ENCODE measurements at regions not wholly inside any gene's neighbourhood (a gene's known extent, or its start where the extent isn't known, plus 50 kb on each side); places are given as distances from the start of the nearest gene placed in this dataset.
A peak's percentile ranks its signal among the peaks of the same experiment; 100 is the strongest.

DNA sequence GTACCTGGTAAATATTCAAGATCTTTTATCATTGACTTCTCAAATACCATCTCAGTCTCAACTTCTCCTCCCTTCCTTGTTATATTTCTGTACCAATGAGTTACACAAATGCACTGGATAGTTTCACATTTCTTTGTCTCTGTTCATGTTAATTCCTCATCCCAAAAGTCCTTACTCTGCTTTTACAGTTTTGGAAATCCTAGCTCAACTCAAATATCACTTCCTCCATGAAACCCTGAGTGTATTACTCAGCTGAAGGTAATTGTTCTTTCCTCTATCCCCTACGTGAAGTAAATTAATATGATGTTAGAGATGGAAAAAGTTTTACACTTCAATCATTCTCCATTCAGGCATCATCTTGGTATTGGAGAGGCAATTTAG lies 241.5 kb downstream of the TLE4 start:
- H3K27ac Mint-ChIP-seq: peak overlapping the region; percentile 20 to 91 (median 87)
- Histone ChIP-seq H3K27me3 (ENCODE audit: control insufficient read depth, insufficient read depth, low read length) (no peaks in the 10 kb centered on the region), H3K9me3 (ENCODE audit: control insufficient read depth in 2 of 2, low read length in 2 of 2) (no peaks in the 10 kb centered on the region), H3K4me3 (ENCODE audit: low read depth, low read length) (peak overlapping the region; percentile 79), H3K36me3 (ENCODE audit: control insufficient read depth, insufficient read depth, low read length) (no peaks in the 10 kb centered on the region), H3K27ac (ENCODE audit: insufficient read depth, low read length, poor library complexity, severe bottlenecking) (no peak overlapping the region), H3K4me1 (ENCODE audit: control insufficient read depth, insufficient read depth, low read length, poor library complexity, severe bottlenecking) (peaks cover 19% of the 10 kb centered on the region)
- DNase-seq (no peak), ATAC-seq (ENCODE audit: low read depth in 2 of 2) (no peak)
- no peaks in the 10 kb centered on the region for H3K36me3 Mint-ChIP-seq
- H3K27me3 Mint-ChIP-seq: no peaks in the 10 kb centered on the region
- no peaks in the 10 kb centered on the region for H3K9me3 Mint-ChIP-seq
- peak overlapping the region; percentile 18 to 88 (median 70) for H3K4me3 Mint-ChIP-seq
- peaks cover 9 to 51% (median 37%) of the 10 kb centered on the region in 4 donors for H3K4me1 Mint-ChIP-seq

DNA sequence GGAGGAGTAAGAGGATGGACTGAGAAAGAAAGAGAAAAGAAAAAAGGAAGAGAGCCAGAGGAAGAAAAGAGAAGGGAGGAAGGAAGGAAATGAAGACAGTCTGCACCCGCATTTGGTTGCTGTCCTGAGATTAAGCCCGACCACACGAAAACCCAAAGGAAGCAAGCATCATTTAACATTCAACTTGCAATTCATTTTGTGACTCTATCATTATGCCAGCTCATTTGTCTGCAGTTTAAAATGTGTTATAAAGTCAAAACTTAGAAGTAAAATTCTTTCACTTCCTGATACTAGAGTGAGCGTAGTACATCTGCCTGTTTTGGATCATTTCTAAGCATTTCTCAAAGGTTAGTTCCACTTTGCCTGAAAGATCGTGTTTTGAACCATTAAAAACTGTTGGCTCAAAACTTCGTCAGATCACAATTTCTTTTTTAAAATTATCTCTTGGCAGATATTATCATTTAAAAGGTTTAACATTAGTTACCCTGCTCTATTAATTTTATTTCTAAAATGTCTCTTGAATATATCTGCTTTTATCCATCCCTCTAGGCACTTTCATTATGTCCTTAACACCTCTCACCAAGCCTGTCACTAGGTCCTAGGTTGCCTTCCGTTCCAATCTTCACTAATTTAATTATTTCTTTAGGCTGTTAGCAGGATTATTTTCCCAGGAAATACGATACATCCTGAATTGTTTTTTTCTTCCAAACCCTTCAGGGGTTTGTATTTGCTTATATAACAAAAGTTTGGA lies 240.9 kb downstream of the TLE4 start:
- no peaks in the 10 kb centered on the region for H3K9me3 ChIP-seq (ENCODE audit: control insufficient read depth in 2 of 2, low read length in 2 of 2)
- ATAC-seq (ENCODE audit: low read depth in 2 of 2) (peak; percentile 8 to 43), DNase-seq (peak in 1 of 3 donors; percentile 53)
- H3K36me3 ChIP-seq (ENCODE audit: control insufficient read depth, insufficient read depth, low read length): no peaks in the 10 kb centered on the region
- Mint-ChIP-seq H3K4me1 (peaks cover 9 to 46% (median 34%) of the 10 kb centered on the region in 4 donors), H3K4me3 (peak overlapping the region; percentile 18 to 90 (median 85)), H3K27ac (peak overlapping the region; percentile 3 to 91 (median 87)), H3K27me3 (no peaks in the 10 kb centered on the region), H3K9me3 (no peaks in the 10 kb centered on the region), H3K36me3 (no peaks in the 10 kb centered on the region)
- no peak overlapping the region for H3K27ac ChIP-seq (ENCODE audit: insufficient read depth, low read length, poor library complexity, severe bottlenecking)
- peak overlapping the region; percentile 79 for H3K4me3 ChIP-seq (ENCODE audit: low read depth, low read length)
- H3K27me3 ChIP-seq (ENCODE audit: control insufficient read depth, insufficient read depth, low read length): no peaks in the 10 kb centered on the region
- H3K4me1 ChIP-seq (ENCODE audit: control insufficient read depth, insufficient read depth, low read length, poor library complexity, severe bottlenecking): peaks cover 14% of the 10 kb centered on the region

DNA sequence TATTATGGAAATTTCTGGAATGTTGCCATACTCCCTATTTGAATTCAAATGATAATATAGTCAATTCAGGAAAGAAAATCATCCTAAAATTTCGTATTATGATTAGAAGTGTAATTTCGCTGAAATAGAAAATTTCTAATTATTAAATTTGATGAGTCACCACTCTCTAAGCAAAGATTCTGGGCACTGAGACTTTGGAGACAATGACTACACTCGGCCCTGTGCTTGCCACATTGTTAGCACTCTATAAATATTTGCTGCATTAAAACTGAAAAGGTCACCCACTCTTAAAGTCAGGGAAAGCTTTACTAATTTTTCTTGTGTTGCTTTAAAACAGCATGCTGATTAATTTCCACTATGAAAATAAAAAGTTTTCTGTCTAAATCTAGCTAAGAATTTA lies 240.3 kb downstream of the TLE4 start:
- H3K4me1 ChIP-seq (ENCODE audit: control insufficient read depth, insufficient read depth, low read length, poor library complexity, severe bottlenecking): peaks cover 9% of the 10 kb centered on the region
- no peak overlapping the region for H3K27ac ChIP-seq (ENCODE audit: insufficient read depth, low read length, poor library complexity, severe bottlenecking)
- H3K27me3 ChIP-seq (ENCODE audit: control insufficient read depth, insufficient read depth, low read length): no peaks in the 10 kb centered on the region
- H3K9me3 ChIP-seq (ENCODE audit: control insufficient read depth in 2 of 2, low read length in 2 of 2): no peaks in the 10 kb centered on the region
- peak overlapping the region; percentile 79 for H3K4me3 ChIP-seq (ENCODE audit: low read depth, low read length)
- H3K36me3 ChIP-seq (ENCODE audit: control insufficient read depth, insufficient read depth, low read length): no peaks in the 10 kb centered on the region
- DNase-seq (no peak), ATAC-seq (ENCODE audit: low read depth in 2 of 2) (no peak)
- Mint-ChIP-seq H3K4me3 (peak overlapping the region; percentile 18 to 90 (median 85)), H3K9me3 (no peaks in the 10 kb centered on the region), H3K4me1 (peaks cover 9 to 40% (median 30%) of the 10 kb centered on the region in 4 donors), H3K27ac (peak overlapping the region in 2 of 3 donors; percentile 87 to 91), H3K36me3 (no peaks in the 10 kb centered on the region), H3K27me3 (no peaks in the 10 kb centered on the region)

DNA sequence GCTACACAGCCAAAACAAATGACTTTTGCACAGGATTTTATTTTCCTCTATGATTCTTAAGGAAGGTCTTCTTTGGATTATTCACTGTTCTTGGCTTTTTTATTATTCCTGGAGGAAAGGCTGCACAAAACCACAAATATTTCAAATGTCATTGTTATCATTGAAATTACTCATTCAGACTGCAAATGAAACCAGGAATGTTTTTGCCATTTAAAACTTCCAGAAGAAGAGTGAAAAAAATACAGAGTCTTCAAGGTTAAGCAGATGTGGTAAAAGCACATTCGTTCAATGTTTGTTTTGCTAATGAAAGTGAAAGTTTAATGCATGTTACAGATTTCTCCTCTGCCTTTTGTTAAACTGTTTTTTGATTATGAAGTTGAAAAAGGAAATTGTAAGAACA lies 238.2 kb downstream of the TLE4 start:
- no peak overlapping the region for H3K27ac Mint-ChIP-seq
- no peaks in the 10 kb centered on the region for H3K9me3 ChIP-seq (ENCODE audit: control insufficient read depth in 2 of 2, low read length in 2 of 2)
- H3K27ac ChIP-seq (ENCODE audit: insufficient read depth, low read length, poor library complexity, severe bottlenecking): no peak overlapping the region
- H3K4me1 ChIP-seq (ENCODE audit: control insufficient read depth, insufficient read depth, low read length, poor library complexity, severe bottlenecking): peaks cover 9% of the 10 kb centered on the region
- peaks cover 9 to 35% (median 25%) of the 10 kb centered on the region in 4 donors for H3K4me1 Mint-ChIP-seq
- H3K36me3 Mint-ChIP-seq: no peaks in the 10 kb centered on the region
- H3K4me3 ChIP-seq (ENCODE audit: low read depth, low read length): no peak overlapping the region
- H3K27me3 ChIP-seq (ENCODE audit: control insufficient read depth, insufficient read depth, low read length): no peaks in the 10 kb centered on the region
- H3K9me3 Mint-ChIP-seq: no peaks in the 10 kb centered on the region
- H3K4me3 Mint-ChIP-seq: no peak overlapping the region
- DNase-seq: peak in 1 of 3 donors; percentile 30
- no peaks in the 10 kb centered on the region for H3K36me3 ChIP-seq (ENCODE audit: control insufficient read depth, insufficient read depth, low read length)
- no peaks in the 10 kb centered on the region for H3K27me3 Mint-ChIP-seq
- ATAC-seq (ENCODE audit: low read depth in 2 of 2): no peak

DNA sequence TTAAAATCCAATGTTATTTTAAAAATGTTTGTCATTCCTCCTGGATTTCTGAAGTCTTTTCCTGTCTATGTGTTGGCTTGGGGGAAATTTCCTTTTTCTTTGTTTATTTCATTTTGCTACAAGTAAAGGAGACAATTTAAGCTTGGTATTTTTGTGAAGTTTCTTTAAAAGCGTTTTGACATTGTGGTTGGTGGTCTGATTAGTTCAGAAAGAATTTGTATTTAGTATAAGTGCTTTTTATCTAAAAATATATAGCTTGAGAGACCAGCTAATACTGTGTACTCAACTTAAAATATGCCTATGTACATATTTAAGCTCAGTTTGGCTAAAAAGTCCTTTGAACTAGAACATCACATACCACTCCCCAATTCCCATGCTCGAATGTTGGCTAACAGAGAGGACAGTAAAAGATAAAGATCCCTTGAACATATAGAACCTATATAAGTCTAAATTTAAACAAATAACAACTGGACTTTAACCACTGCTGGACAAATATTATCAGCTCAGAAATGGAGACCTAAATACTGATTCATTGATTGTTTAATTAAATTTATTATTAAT lies 237.6 kb downstream of the TLE4 start:
- H3K4me1 Mint-ChIP-seq: peaks cover 9 to 35% (median 25%) of the 10 kb centered on the region in 4 donors
- H3K36me3 Mint-ChIP-seq: no peaks in the 10 kb centered on the region
- no peaks in the 10 kb centered on the region for H3K27me3 Mint-ChIP-seq
- no peaks in the 10 kb centered on the region for H3K9me3 ChIP-seq (ENCODE audit: control insufficient read depth in 2 of 2, low read length in 2 of 2)
- no peaks in the 10 kb centered on the region for H3K9me3 Mint-ChIP-seq
- no peak for DNase-seq
- H3K36me3 ChIP-seq (ENCODE audit: control insufficient read depth, insufficient read depth, low read length): no peaks in the 10 kb centered on the region
- ATAC-seq (ENCODE audit: low read depth in 2 of 2): no peak
- H3K4me3 ChIP-seq (ENCODE audit: low read depth, low read length): no peak overlapping the region
- no peak overlapping the region for H3K27ac Mint-ChIP-seq
- H3K4me1 ChIP-seq (ENCODE audit: control insufficient read depth, insufficient read depth, low read length, poor library complexity, severe bottlenecking): peaks cover 9% of the 10 kb centered on the region
- H3K27ac ChIP-seq (ENCODE audit: insufficient read depth, low read length, poor library complexity, severe bottlenecking): no peak overlapping the region
- H3K27me3 ChIP-seq (ENCODE audit: control insufficient read depth, insufficient read depth, low read length): no peaks in the 10 kb centered on the region
- no peak overlapping the region for H3K4me3 Mint-ChIP-seq

DNA sequence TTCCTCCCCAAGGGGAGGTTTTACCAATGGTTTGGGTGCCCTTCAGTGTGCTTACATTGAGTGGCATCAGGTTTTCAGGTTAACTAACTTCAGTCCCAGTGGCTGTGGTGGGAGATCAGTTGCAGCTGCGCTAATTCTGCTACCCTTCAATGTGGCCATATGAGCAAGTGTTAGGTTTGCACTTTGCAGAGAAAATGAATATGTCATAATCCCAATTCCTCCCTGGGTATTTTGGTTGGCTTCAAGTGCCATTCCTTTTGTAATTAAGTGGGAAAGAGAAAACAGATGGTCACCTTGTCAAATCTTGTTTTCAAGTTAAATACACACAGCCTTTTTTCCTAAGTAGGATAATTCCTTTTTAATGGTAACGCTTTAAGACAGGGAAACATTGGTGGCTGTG lies 236.2 kb downstream of the TLE4 start:
- Histone ChIP-seq H3K36me3 (ENCODE audit: control insufficient read depth, insufficient read depth, low read length) (no peaks in the 10 kb centered on the region), H3K27ac (ENCODE audit: insufficient read depth, low read length, poor library complexity, severe bottlenecking) (no peak overlapping the region), H3K27me3 (ENCODE audit: control insufficient read depth, insufficient read depth, low read length) (no peaks in the 10 kb centered on the region), H3K9me3 (ENCODE audit: control insufficient read depth in 2 of 2, low read length in 2 of 2) (no peaks in the 10 kb centered on the region), H3K4me3 (ENCODE audit: low read depth, low read length) (no peak overlapping the region), H3K4me1 (ENCODE audit: control insufficient read depth, insufficient read depth, low read length, poor library complexity, severe bottlenecking) (peaks cover 9% of the 10 kb centered on the region)
- H3K4me3 Mint-ChIP-seq: no peak overlapping the region
- H3K27me3 Mint-ChIP-seq: no peaks in the 10 kb centered on the region
- H3K9me3 Mint-ChIP-seq: no peaks in the 10 kb centered on the region
- no peak overlapping the region for H3K27ac Mint-ChIP-seq
- DNase-seq: no peak
- no peaks in the 10 kb centered on the region for H3K36me3 Mint-ChIP-seq
- ATAC-seq (ENCODE audit: low read depth in 2 of 2): no peak
- peaks cover 9 to 30% (median 15%) of the 10 kb centered on the region in 4 donors for H3K4me1 Mint-ChIP-seq

DNA sequence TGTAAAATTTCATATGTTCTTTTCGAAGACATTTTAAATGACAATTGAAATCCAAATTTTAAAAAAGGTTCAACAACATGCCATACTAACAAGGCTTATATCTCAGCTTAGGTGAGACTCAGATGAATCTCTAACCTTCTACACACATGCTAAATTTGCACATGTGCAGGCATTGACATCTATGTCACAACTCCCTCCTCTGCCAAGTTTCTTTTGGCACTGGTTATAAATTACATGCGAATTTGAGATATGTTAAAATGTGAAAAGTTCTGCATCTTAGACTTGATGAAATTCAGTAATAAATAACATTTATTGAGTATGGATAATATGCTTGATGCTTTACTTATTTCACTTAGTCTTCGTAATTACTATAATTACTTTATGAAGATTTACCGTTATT lies 234.3 kb downstream of the TLE4 start:
- H3K36me3 ChIP-seq (ENCODE audit: control insufficient read depth, insufficient read depth, low read length): no peaks in the 10 kb centered on the region
- Mint-ChIP-seq H3K27me3 (no peaks in the 10 kb centered on the region), H3K9me3 (no peaks in the 10 kb centered on the region), H3K4me1 (peaks cover 0 to 14% (median 6%) of the 10 kb centered on the region in 4 donors), H3K36me3 (no peaks in the 10 kb centered on the region), H3K27ac (no peak overlapping the region), H3K4me3 (no peak overlapping the region)
- H3K27me3 ChIP-seq (ENCODE audit: control insufficient read depth, insufficient read depth, low read length): no peaks in the 10 kb centered on the region
- H3K4me1 ChIP-seq (ENCODE audit: control insufficient read depth, insufficient read depth, low read length, poor library complexity, severe bottlenecking): peaks cover 4% of the 10 kb centered on the region
- no peak overlapping the region for H3K4me3 ChIP-seq (ENCODE audit: low read depth, low read length)
- no peaks in the 10 kb centered on the region for H3K9me3 ChIP-seq (ENCODE audit: control insufficient read depth in 2 of 2, low read length in 2 of 2)
- no peak overlapping the region for H3K27ac ChIP-seq (ENCODE audit: insufficient read depth, low read length, poor library complexity, severe bottlenecking)
- DNase-seq (no peak), ATAC-seq (ENCODE audit: low read depth in 2 of 2) (no peak)

DNA sequence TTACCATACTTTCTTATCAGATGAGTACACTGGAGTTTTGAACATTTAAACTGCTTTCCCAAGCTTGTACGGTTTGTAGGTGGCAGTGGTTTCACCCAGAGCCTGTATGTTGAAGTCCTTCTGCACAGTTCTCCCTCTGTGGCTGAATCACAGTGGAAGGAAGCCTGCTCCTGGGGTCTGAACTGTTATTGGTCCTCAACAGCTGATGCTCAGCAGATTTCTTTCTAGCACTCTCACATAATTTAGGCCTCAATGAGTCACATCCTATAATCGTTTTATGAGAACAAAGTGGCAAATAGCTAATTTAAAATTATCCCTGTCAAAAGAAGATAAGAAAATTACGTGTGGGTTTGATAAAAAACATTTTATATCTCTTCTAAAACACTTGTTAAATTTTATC lies 229.7 kb downstream of the TLE4 start:
- Histone ChIP-seq H3K27ac (ENCODE audit: insufficient read depth, low read length, poor library complexity, severe bottlenecking) (no peak overlapping the region), H3K4me3 (ENCODE audit: low read depth, low read length) (no peak overlapping the region), H3K4me1 (ENCODE audit: control insufficient read depth, insufficient read depth, low read length, poor library complexity, severe bottlenecking) (no peaks in the 10 kb centered on the region), H3K27me3 (ENCODE audit: control insufficient read depth, insufficient read depth, low read length) (no peaks in the 10 kb centered on the region), H3K9me3 (ENCODE audit: control insufficient read depth in 2 of 2, low read length in 2 of 2) (no peaks in the 10 kb centered on the region), H3K36me3 (ENCODE audit: control insufficient read depth, insufficient read depth, low read length) (no peaks in the 10 kb centered on the region)
- ATAC-seq (ENCODE audit: low read depth in 2 of 2): no peak
- no peaks in the 10 kb centered on the region for H3K4me1 Mint-ChIP-seq
- no peaks in the 10 kb centered on the region for H3K9me3 Mint-ChIP-seq
- H3K36me3 Mint-ChIP-seq: no peaks in the 10 kb centered on the region
- H3K27me3 Mint-ChIP-seq: no peaks in the 10 kb centered on the region
- H3K4me3 Mint-ChIP-seq: no peak overlapping the region
- no peak overlapping the region for H3K27ac Mint-ChIP-seq
- DNase-seq: no peak

Data from CD4-positive, CD25-positive, alpha-beta regulatory T cell (primary cell).